ENCODE measurements at regions not wholly inside any gene's neighbourhood (a gene's known extent, or its start where the extent isn't known, plus 50 kb on each side); places are given as distances from the start of the nearest gene placed in this dataset.

- 85 to 86% methylated on average over 3 of the region's 3 CpGs for WGBS, 2 donors
- DNase-seq = no peak
- no peak overlapping the region for H3K27ac ChIP-seq
- TF ChIP-seq POLR2A (IDR thresholded peaks at IDR 0.05) = no peak
- no peaks in the 10 kb centered on the region for H3K9me3 ChIP-seq
- H3K4me1 ChIP-seq = no peaks in the 10 kb centered on the region
- H3K4me3 ChIP-seq = no peak overlapping the region
- H3K36me3 ChIP-seq = no peaks in the 10 kb centered on the region
- peaks cover 0 to 13% (median 0%) of the 10 kb centered on the region in 4 donors for H3K27me3 ChIP-seq
- intact Hi-C loops (cut with DNase I) = no loop called here
Measured at GRCh38 chr5:174197929-174198328, 152.4 kb downstream of the NSG2 start.

GRCh38 chr5:174198541-174198940 lies 153.0 kb downstream of the NSG2 start:
- no peak overlapping the region for H3K4me3 ChIP-seq
- WGBS, 2 donors = 74 to 93% methylated on average over 3 to 4 of the region's 8 CpGs
- no peak overlapping the region for H3K27ac ChIP-seq
- H3K4me1 ChIP-seq = no peaks in the 10 kb centered on the region
- peaks cover 0 to 14% (median 0%) of the 10 kb centered on the region in 4 donors for H3K27me3 ChIP-seq
- intact Hi-C loops (cut with DNase I) = no loop called here
- H3K36me3 ChIP-seq = no peaks in the 10 kb centered on the region
- TF ChIP-seq POLR2A (IDR thresholded peaks at IDR 0.05) = no peak
- no peaks in the 10 kb centered on the region for H3K9me3 ChIP-seq
- DNase-seq = no peak

GRCh38 chr5:174202996-174203395 lies 157.5 kb downstream of the NSG2 start:
- Histone ChIP-seq H3K4me1 (no peaks in the 10 kb centered on the region), H3K4me3 (no peak overlapping the region), H3K9me3 (no peaks in the 10 kb centered on the region), H3K27ac (no peak overlapping the region), H3K27me3 (peaks cover 0 to 31% (median 0%) of the 10 kb centered on the region in 4 donors), H3K36me3 (no peaks in the 10 kb centered on the region)
- intact Hi-C loops (cut with DNase I) = no loop called here
- 78 to 83% methylated on average over 5 to 6 of the region's 6 CpGs for WGBS, 2 donors
- no peak for DNase-seq
- TF ChIP-seq CTCF (IDR thresholded peaks at IDR 0.05) (no peak), POLR2A (IDR thresholded peaks at IDR 0.05) (no peak)

- 24 to 52% methylated on average over 8 to 9 of the region's 9 CpGs for WGBS, 2 donors
- TF ChIP-seq CTCF (IDR thresholded peaks at IDR 0.05) (no peak), POLR2A (IDR thresholded peaks at IDR 0.05) (no peak)
- Histone ChIP-seq H3K4me1 (no peaks in the 10 kb centered on the region), H3K27me3 (peaks cover 0 to 32% (median 0%) of the 10 kb centered on the region in 4 donors), H3K27ac (no peak overlapping the region), H3K36me3 (no peaks in the 10 kb centered on the region), H3K9me3 (no peaks in the 10 kb centered on the region), H3K4me3 (no peak overlapping the region)
- no peak for DNase-seq
- intact Hi-C loops (cut with DNase I) = no loop called here
Measured at GRCh38 chr5:174204535-174205313, 159.2 kb downstream of the NSG2 start.

- DNase-seq = no peak
- no peak for TF ChIP-seq CTCF (IDR thresholded peaks at IDR 0.05)
- TF ChIP-seq POLR2A (IDR thresholded peaks at IDR 0.05) = no peak
- H3K36me3 ChIP-seq = no peaks in the 10 kb centered on the region
- H3K9me3 ChIP-seq = no peaks in the 10 kb centered on the region
- no peaks in the 10 kb centered on the region for H3K4me1 ChIP-seq
- no peak overlapping the region for H3K4me3 ChIP-seq
- intact Hi-C loops (cut with DNase I) = no loop called here
- H3K27me3 ChIP-seq = peaks cover 0 to 44% (median 0%) of the 10 kb centered on the region in 4 donors
- H3K27ac ChIP-seq = no peak overlapping the region
- 67 to 72% methylated on average over 3 of the region's 3 CpGs for WGBS, 2 donors
Measured at GRCh38 chr5:174205939-174206338, 160.4 kb downstream of the NSG2 start.

GRCh38 chr5:174210596-174211276 lies 165.2 kb downstream of the NSG2 start:
- no peak for TF ChIP-seq POLR2A (IDR thresholded peaks at IDR 0.05)
- H3K4me3 ChIP-seq = no peak overlapping the region
- intact Hi-C loops (cut with DNase I) = no loop called here
- no peaks in the 10 kb centered on the region for H3K4me1 ChIP-seq
- peaks cover 0 to 64% (median 0%) of the 10 kb centered on the region in 4 donors for H3K27me3 ChIP-seq
- no peak for DNase-seq
- H3K27ac ChIP-seq = no peak overlapping the region
- H3K9me3 ChIP-seq = no peaks in the 10 kb centered on the region
- 50 to 61% methylated on average over 7 to 8 of the region's 8 CpGs for WGBS, 2 donors
- no peaks in the 10 kb centered on the region for H3K36me3 ChIP-seq
